SK-N-SH treated with all-trans-retinoic acid at 6 μM for 48 hours (cell line): ENCODE measurements at regions not wholly inside any gene's neighbourhood (a gene's known extent, or its start where the extent isn't known, plus 50 kb on each side); places are given as distances from the start of the nearest gene placed in this dataset.

Experiments used
- ARNTL ChIP-seq: fragments of 450-650 bp; formaldehyde crosslinking; IDR thresholded peaks from 2 replicates; pipeline ENCODE4 v1.5.0; 2020; ENCODE audit warnings: low read depth, mild to moderate bottlenecking, moderate library complexity, borderline replicate concordance
- ESRRG ChIP-seq: fragments of 250-450 bp; sonication (Bioruptor Pico); IDR thresholded peaks from 2 replicates; pipeline ENCODE4 v1.6.1; 2021; ENCODE audit warnings: mild to moderate bottlenecking
- ISL1 ChIP-seq: fragments of 250-450 bp; sonication (Bioruptor Pico); IDR thresholded peaks from 2 replicates; pipeline ENCODE4 v2.1.2; 2022; ENCODE audit warnings: mild to moderate bottlenecking, moderate library complexity
- RARB ChIP-seq: fragments of 250-450 bp; sonication (Bioruptor Pico); IDR thresholded peaks from 2 replicates; pipeline ENCODE4 v1.8.0; 2021; ENCODE audit warnings: mild to moderate bottlenecking, moderate library complexity
- TCF4 ChIP-seq: fragments of 250-450 bp; sonication (Bioruptor Pico); IDR thresholded peaks from 2 replicates; pipeline ENCODE4 v1.8.0; 2021; ENCODE audit warnings: mild to moderate bottlenecking, moderate library complexity, borderline replicate concordance
- TOX ChIP-seq: fragments of 250-450 bp; sonication (Bioruptor Pico); IDR thresholded peaks from 2 replicates; pipeline ENCODE4 v1.8.0; 2021; ENCODE audit warnings: mild to moderate bottlenecking, moderate library complexity, borderline replicate concordance
- ZC3H10 ChIP-seq: fragments of 250-450 bp; sonication (Bioruptor Pico); IDR thresholded peaks from 2 replicates; pipeline ENCODE4 v1.5.1; 2021; ENCODE audit warnings: mild to moderate bottlenecking, moderate library complexity
- ZFP3 ChIP-seq: fragments of 250-450 bp; sonication (Bioruptor Pico); IDR thresholded peaks from 2 replicates; pipeline ENCODE4 v1.5.0; 2020; ENCODE audit warnings: mild to moderate bottlenecking, moderate library complexity
- ZFP30 ChIP-seq: fragments of 450-650 bp; formaldehyde crosslinking; IDR thresholded peaks from 2 replicates; pipeline ENCODE4 v1.5.0; 2022; ENCODE audit warnings: mild to moderate bottlenecking, moderate library complexity
- TF ChIP-seq, protein P1 (sequence below): fragments of 250-450 bp; sonication (Bioruptor Pico); IDR thresholded peaks from 2 replicates; pipeline ENCODE4 v1.5.1; 2021; ENCODE audit warnings: mild to moderate bottlenecking, moderate library complexity
- TF ChIP-seq, protein P2 (sequence below): fragments of 250-450 bp; sonication (Bioruptor Pico); IDR thresholded peaks from 2 replicates; pipeline ENCODE4 v1.5.0; 2020; ENCODE audit warnings: mild to moderate bottlenecking, moderate library complexity
- TF ChIP-seq, protein P3 (sequence below): fragments of 250-450 bp; sonication (Bioruptor Pico); IDR thresholded peaks from 2 replicates; pipeline ENCODE4 v1.5.1; 2020; ENCODE audit warnings: low read depth, mild to moderate bottlenecking, moderate library complexity

DNA sequence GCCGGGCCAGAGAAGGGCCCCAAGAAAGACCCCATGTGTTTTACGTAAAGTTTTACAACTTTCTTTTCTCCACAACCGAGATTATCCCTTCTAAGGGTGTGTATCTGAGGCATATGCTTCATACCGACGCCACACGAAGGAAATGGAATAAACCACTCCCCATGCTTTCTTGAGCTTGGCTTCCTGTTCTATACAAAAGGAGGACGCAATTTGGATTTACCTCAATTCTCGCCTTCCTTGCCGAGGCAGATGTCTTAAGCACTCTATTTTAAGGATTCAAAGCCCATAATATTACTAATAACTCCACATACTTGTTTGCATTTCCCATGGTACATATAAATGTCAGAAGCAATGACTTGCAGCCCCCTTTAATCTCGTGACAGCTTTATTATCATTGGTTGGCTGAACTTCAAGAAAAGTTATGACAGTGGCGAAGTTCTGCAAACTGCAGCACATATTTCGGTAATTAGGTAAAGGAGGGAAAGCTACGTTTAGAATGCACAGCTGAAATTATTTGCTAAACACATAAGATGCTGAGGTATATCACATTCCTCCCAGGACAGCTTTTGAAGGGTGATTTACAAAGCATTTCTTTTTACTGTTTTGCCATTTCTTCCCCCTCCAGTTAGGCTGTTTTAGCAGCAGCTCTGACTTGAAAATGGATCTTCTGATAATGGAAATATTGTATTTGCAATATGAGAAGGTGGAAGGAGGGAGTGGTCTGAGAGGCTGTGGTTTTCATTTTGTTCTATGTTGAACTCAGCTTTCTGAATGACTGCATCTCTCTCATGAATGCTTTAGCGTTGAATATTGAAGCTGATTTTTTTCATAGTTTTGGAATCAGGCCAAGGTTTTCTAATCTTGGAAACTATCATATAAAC is 330.5 kb downstream of the EPHA7 start:
- TF ChIP-seq ISL1 (CRISPR knock-in tag) = no peak
- no peak for TF ChIP-seq ZFP30 (CRISPR knock-in tag)
- no peak for TF ChIP-seq RARB (CRISPR knock-in tag)
- TF ChIP-seq ZFP3 (CRISPR knock-in tag) = no peak
- TF ChIP-seq ZC3H10 = no peak
- TF ChIP-seq ARNTL (CRISPR knock-in tag) = no peak
- no peak for TF ChIP-seq TCF4 (CRISPR knock-in tag)
- TF ChIP-seq, protein P1, sequence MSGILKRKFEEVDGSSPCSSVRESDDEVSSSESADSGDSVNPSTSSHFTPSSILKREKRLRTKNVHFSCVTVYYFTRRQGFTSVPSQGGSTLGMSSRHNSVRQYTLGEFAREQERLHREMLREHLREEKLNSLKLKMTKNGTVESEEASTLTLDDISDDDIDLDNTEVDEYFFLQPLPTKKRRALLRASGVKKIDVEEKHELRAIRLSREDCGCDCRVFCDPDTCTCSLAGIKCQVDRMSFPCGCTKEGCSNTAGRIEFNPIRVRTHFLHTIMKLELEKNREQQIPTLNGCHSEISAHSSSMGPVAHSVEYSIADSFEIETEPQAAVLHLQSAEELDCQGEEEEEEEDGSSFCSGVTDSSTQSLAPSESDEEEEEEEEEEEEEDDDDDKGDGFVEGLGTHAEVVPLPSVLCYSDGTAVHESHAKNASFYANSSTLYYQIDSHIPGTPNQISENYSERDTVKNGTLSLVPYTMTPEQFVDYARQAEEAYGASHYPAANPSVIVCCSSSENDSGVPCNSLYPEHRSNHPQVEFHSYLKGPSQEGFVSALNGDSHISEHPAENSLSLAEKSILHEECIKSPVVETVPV (CRISPR knock-in tag) = no peak
- TF ChIP-seq ESRRG (CRISPR knock-in tag) = no peak
- TF ChIP-seq, protein P2, sequence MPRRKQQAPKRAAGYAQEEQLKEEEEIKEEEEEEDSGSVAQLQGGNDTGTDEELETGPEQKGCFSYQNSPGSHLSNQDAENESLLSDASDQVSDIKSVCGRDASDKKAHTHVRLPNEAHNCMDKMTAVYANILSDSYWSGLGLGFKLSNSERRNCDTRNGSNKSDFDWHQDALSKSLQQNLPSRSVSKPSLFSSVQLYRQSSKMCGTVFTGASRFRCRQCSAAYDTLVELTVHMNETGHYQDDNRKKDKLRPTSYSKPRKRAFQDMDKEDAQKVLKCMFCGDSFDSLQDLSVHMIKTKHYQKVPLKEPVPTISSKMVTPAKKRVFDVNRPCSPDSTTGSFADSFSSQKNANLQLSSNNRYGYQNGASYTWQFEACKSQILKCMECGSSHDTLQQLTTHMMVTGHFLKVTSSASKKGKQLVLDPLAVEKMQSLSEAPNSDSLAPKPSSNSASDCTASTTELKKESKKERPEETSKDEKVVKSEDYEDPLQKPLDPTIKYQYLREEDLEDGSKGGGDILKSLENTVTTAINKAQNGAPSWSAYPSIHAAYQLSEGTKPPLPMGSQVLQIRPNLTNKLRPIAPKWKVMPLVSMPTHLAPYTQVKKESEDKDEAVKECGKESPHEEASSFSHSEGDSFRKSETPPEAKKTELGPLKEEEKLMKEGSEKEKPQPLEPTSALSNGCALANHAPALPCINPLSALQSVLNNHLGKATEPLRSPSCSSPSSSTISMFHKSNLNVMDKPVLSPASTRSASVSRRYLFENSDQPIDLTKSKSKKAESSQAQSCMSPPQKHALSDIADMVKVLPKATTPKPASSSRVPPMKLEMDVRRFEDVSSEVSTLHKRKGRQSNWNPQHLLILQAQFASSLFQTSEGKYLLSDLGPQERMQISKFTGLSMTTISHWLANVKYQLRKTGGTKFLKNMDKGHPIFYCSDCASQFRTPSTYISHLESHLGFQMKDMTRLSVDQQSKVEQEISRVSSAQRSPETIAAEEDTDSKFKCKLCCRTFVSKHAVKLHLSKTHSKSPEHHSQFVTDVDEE = no peak
- TF ChIP-seq TOX = no peak
- TF ChIP-seq, protein P3, sequence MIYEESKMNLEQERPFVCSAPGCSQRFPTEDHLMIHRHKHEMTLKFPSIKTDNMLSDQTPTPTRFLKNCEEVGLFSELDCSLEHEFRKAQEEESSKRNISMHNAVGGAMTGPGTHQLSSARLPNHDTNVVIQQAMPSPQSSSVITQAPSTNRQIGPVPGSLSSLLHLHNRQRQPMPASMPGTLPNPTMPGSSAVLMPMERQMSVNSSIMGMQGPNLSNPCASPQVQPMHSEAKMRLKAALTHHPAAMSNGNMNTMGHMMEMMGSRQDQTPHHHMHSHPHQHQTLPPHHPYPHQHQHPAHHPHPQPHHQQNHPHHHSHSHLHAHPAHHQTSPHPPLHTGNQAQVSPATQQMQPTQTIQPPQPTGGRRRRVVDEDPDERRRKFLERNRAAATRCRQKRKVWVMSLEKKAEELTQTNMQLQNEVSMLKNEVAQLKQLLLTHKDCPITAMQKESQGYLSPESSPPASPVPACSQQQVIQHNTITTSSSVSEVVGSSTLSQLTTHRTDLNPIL (CRISPR knock-in tag) = no peak
